ENCODE measurements at regions not wholly inside any gene's neighbourhood (a gene's known extent, or its start where the extent isn't known, plus 50 kb on each side); places are given as distances from the start of the nearest gene placed in this dataset.

DNA sequence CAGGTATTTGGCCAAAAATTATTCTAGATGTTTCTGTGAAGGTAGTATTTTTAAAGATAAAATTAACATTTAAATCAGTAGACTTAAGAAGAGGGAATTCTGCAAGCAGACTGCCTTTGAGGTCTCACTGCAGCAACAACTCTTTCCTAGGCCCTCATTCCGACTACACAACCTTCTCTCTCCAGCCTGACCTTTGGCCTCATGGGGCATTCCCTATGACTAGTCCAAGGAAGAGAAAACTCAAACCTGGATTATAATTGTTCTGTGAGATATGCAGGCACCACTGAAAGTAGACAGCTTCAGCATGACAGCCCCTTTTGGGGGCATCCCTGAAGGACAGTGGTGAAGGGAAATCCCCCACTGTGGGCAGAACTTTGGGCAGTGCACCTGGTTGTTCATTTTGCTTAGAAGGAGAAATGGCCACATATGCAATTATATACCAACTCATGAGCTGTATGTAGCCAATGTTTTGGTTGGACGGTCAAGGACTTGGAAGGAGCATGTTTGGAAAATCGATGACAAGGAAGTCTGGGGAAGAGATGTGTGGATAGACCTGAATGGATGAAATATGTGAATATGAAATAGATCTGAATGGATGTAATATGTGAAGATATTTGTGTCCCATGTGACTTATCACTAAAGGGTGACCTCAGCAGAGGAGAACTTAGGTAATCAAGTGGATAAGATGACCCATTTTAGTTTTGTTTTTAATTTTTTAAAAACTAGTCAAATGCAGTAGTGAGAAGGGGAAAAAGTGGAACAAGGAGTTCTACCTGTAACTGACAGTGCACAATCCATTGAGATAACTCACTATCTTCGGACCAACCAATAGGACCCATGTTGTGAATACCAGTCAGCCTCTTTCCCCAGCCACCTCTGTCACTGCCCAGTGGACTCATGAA, 233.3 kb upstream of the FOXN3 start:
- TF ChIP-seq, protein P1, sequence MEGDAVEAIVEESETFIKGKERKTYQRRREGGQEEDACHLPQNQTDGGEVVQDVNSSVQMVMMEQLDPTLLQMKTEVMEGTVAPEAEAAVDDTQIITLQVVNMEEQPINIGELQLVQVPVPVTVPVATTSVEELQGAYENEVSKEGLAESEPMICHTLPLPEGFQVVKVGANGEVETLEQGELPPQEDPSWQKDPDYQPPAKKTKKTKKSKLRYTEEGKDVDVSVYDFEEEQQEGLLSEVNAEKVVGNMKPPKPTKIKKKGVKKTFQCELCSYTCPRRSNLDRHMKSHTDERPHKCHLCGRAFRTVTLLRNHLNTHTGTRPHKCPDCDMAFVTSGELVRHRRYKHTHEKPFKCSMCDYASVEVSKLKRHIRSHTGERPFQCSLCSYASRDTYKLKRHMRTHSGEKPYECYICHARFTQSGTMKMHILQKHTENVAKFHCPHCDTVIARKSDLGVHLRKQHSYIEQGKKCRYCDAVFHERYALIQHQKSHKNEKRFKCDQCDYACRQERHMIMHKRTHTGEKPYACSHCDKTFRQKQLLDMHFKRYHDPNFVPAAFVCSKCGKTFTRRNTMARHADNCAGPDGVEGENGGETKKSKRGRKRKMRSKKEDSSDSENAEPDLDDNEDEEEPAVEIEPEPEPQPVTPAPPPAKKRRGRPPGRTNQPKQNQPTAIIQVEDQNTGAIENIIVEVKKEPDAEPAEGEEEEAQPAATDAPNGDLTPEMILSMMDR (IDR thresholded peaks at IDR 0.05; ENCODE audit: low read length): no peak
- TF ChIP-seq EZH2 (IDR thresholded peaks at IDR 0.05; ENCODE audit: borderline replicate concordance, low read length): no peak

All from OCI-LY1 (cell line).